SK-N-SH treated with all-trans-retinoic acid at 6 μM for 48 hours (cell line): ENCODE measurements at regions not wholly inside any gene's neighbourhood (a gene's known extent, or its start where the extent isn't known, plus 50 kb on each side); places are given as distances from the start of the nearest gene placed in this dataset.
"Not testable (repeated sequence)": the region's sequence is repeated elsewhere in the genome, so short reads cannot be mapped to it uniquely, and the experiment has no call there.

Source experiments
- ATAC-seq: fragments of 200-7000 bp; cut with Tn5 transposase; 3 replicates; pipeline ENCODE4 v1.9.1; 2020; ENCODE audit warnings: mild to moderate bottlenecking, moderate library complexity
- ARNTL ChIP-seq: fragments of 450-650 bp; formaldehyde crosslinking; IDR thresholded peaks from 2 replicates; pipeline ENCODE4 v1.5.0; 2020; ENCODE audit warnings: low read depth, mild to moderate bottlenecking, moderate library complexity, borderline replicate concordance
- BACH2 ChIP-seq: fragments of 250-450 bp; sonication (Bioruptor Pico); IDR thresholded peaks from 2 replicates; pipeline ENCODE4 v1.9.0; 2021; ENCODE audit warnings: mild to moderate bottlenecking, borderline replicate concordance
- CSDC2 ChIP-seq: fragments of 250-450 bp; sonication (Bioruptor Pico); IDR thresholded peaks from 2 replicates; pipeline ENCODE4 v1.5.0; 2020; ENCODE audit warnings: mild to moderate bottlenecking, moderate library complexity
- ESRRG ChIP-seq: fragments of 250-450 bp; sonication (Bioruptor Pico); IDR thresholded peaks from 2 replicates; pipeline ENCODE4 v1.6.1; 2021; ENCODE audit warnings: mild to moderate bottlenecking
- GLIS3 ChIP-seq: fragments of 250-450 bp; sonication (Bioruptor Pico); IDR thresholded peaks from 2 replicates; pipeline ENCODE4 v1.5.0; 2020; ENCODE audit warnings: mild to moderate bottlenecking, moderate library complexity
- ISL1 ChIP-seq: fragments of 250-450 bp; sonication (Bioruptor Pico); IDR thresholded peaks from 2 replicates; pipeline ENCODE4 v2.1.2; 2022; ENCODE audit warnings: mild to moderate bottlenecking, moderate library complexity
- OSR1 ChIP-seq: fragments of 250-450 bp; sonication (Bioruptor Pico); IDR thresholded peaks from 2 replicates; pipeline ENCODE4 v1.8.0; 2022; ENCODE audit warnings: moderate library complexity, mild to moderate bottlenecking, inconsistent platforms
- PPARA ChIP-seq: fragments of 250-450 bp; sonication (Bioruptor Pico); IDR thresholded peaks from 2 replicates; pipeline ENCODE4 v1.5.0; 2020; ENCODE audit warnings: mild to moderate bottlenecking, borderline replicate concordance
- RARB ChIP-seq: fragments of 250-450 bp; sonication (Bioruptor Pico); IDR thresholded peaks from 2 replicates; pipeline ENCODE4 v1.8.0; 2021; ENCODE audit warnings: mild to moderate bottlenecking, moderate library complexity
- SNAI2 ChIP-seq: fragments of 250-450 bp; sonication (Bioruptor Pico); IDR thresholded peaks from 2 replicates; pipeline ENCODE4 v1.5.0; 2020; ENCODE audit warnings: mild to moderate bottlenecking, moderate library complexity
- TCF4 ChIP-seq: fragments of 250-450 bp; sonication (Bioruptor Pico); IDR thresholded peaks from 2 replicates; pipeline ENCODE4 v1.8.0; 2021; ENCODE audit warnings: mild to moderate bottlenecking, moderate library complexity, borderline replicate concordance
- TOX ChIP-seq: fragments of 250-450 bp; sonication (Bioruptor Pico); IDR thresholded peaks from 2 replicates; pipeline ENCODE4 v1.8.0; 2021; ENCODE audit warnings: mild to moderate bottlenecking, moderate library complexity, borderline replicate concordance
- ZC3H10 ChIP-seq: fragments of 250-450 bp; sonication (Bioruptor Pico); IDR thresholded peaks from 2 replicates; pipeline ENCODE4 v1.5.1; 2021; ENCODE audit warnings: mild to moderate bottlenecking, moderate library complexity
- ZFP3 ChIP-seq: fragments of 250-450 bp; sonication (Bioruptor Pico); IDR thresholded peaks from 2 replicates; pipeline ENCODE4 v1.5.0; 2020; ENCODE audit warnings: mild to moderate bottlenecking, moderate library complexity
- ZFP30 ChIP-seq: fragments of 450-650 bp; formaldehyde crosslinking; IDR thresholded peaks from 2 replicates; pipeline ENCODE4 v1.5.0; 2022; ENCODE audit warnings: mild to moderate bottlenecking, moderate library complexity
- ZNF70 ChIP-seq: fragments of 450-650 bp; formaldehyde crosslinking; IDR thresholded peaks from 2 replicates; pipeline ENCODE4 v1.5.0; 2020; ENCODE audit warnings: mild to moderate bottlenecking, moderate library complexity
- ZNF8 ChIP-seq: fragments of 450-650 bp; formaldehyde crosslinking; IDR thresholded peaks from 2 replicates; pipeline ENCODE4 v1.5.0; 2020; ENCODE audit warnings: mild to moderate bottlenecking, moderate library complexity
- TF ChIP-seq, protein P1 (sequence below): fragments of 250-450 bp; sonication (Bioruptor Pico); IDR thresholded peaks from 2 replicates; pipeline ENCODE4 v1.5.0; 2020; ENCODE audit warnings: mild to moderate bottlenecking, moderate library complexity
- TF ChIP-seq, protein P2 (sequence below): fragments of 250-450 bp; sonication (Bioruptor Pico); IDR thresholded peaks from 2 replicates; pipeline ENCODE4 v1.8.0; 2020; ENCODE audit warnings: mild to moderate bottlenecking, moderate library complexity, borderline replicate concordance
- TF ChIP-seq, protein P3 (sequence below): fragments of 250-450 bp; sonication (Bioruptor Pico); IDR thresholded peaks from 2 replicates; pipeline ENCODE4 v1.5.1; 2020; ENCODE audit warnings: low read depth, mild to moderate bottlenecking, moderate library complexity

DNA sequence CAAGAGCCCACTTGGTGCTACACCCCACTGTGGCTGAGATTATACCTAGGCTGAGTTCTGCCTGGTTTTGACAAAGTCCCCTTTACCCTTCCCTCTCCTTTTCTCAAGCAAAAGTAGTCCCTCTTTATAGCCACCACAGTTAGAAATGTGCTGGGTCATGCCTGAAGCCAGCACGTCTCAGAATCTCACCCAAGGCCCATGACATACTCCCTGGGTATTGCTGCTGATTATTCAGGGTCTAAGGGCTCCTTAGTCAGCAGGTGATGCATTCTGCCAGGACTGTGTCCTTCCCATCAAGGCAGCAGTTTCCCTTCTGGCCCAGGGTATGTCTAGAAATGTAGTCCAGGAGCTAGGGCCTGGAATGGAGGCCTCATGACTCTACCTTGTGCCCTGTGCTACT is 67.3 kb upstream of the COX20 start:
- no peak for ATAC-seq
- no peak for TF ChIP-seq BACH2 (CRISPR knock-in tag)
- TF ChIP-seq ZNF70 (CRISPR knock-in tag): no peak
- TF ChIP-seq, protein P1, sequence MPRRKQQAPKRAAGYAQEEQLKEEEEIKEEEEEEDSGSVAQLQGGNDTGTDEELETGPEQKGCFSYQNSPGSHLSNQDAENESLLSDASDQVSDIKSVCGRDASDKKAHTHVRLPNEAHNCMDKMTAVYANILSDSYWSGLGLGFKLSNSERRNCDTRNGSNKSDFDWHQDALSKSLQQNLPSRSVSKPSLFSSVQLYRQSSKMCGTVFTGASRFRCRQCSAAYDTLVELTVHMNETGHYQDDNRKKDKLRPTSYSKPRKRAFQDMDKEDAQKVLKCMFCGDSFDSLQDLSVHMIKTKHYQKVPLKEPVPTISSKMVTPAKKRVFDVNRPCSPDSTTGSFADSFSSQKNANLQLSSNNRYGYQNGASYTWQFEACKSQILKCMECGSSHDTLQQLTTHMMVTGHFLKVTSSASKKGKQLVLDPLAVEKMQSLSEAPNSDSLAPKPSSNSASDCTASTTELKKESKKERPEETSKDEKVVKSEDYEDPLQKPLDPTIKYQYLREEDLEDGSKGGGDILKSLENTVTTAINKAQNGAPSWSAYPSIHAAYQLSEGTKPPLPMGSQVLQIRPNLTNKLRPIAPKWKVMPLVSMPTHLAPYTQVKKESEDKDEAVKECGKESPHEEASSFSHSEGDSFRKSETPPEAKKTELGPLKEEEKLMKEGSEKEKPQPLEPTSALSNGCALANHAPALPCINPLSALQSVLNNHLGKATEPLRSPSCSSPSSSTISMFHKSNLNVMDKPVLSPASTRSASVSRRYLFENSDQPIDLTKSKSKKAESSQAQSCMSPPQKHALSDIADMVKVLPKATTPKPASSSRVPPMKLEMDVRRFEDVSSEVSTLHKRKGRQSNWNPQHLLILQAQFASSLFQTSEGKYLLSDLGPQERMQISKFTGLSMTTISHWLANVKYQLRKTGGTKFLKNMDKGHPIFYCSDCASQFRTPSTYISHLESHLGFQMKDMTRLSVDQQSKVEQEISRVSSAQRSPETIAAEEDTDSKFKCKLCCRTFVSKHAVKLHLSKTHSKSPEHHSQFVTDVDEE (CRISPR knock-in tag): no peak
- no peak for TF ChIP-seq SNAI2 (CRISPR knock-in tag)
- TF ChIP-seq, protein P2, sequence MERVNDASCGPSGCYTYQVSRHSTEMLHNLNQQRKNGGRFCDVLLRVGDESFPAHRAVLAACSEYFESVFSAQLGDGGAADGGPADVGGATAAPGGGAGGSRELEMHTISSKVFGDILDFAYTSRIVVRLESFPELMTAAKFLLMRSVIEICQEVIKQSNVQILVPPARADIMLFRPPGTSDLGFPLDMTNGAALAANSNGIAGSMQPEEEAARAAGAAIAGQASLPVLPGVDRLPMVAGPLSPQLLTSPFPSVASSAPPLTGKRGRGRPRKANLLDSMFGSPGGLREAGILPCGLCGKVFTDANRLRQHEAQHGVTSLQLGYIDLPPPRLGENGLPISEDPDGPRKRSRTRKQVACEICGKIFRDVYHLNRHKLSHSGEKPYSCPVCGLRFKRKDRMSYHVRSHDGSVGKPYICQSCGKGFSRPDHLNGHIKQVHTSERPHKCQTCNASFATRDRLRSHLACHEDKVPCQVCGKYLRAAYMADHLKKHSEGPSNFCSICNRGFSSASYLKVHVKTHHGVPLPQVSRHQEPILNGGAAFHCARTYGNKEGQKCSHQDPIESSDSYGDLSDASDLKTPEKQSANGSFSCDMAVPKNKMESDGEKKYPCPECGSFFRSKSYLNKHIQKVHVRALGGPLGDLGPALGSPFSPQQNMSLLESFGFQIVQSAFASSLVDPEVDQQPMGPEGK (CRISPR knock-in tag): no peak
- no peak for TF ChIP-seq CSDC2 (CRISPR knock-in tag)
- TF ChIP-seq ZFP30: no peak
- TF ChIP-seq, protein P3, sequence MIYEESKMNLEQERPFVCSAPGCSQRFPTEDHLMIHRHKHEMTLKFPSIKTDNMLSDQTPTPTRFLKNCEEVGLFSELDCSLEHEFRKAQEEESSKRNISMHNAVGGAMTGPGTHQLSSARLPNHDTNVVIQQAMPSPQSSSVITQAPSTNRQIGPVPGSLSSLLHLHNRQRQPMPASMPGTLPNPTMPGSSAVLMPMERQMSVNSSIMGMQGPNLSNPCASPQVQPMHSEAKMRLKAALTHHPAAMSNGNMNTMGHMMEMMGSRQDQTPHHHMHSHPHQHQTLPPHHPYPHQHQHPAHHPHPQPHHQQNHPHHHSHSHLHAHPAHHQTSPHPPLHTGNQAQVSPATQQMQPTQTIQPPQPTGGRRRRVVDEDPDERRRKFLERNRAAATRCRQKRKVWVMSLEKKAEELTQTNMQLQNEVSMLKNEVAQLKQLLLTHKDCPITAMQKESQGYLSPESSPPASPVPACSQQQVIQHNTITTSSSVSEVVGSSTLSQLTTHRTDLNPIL (CRISPR knock-in tag): no peak
- no peak for TF ChIP-seq ISL1 (CRISPR knock-in tag)
- no peak for TF ChIP-seq OSR1 (CRISPR knock-in tag)
- TF ChIP-seq TCF4 (CRISPR knock-in tag): no peak
- no peak for TF ChIP-seq ZNF8
- no peak for TF ChIP-seq ZC3H10 (CRISPR knock-in tag)
- TF ChIP-seq RARB (CRISPR knock-in tag): no peak
- TF ChIP-seq ZFP3: no peak
- TF ChIP-seq ESRRG: no peak
- TF ChIP-seq PPARA: no peak

DNA sequence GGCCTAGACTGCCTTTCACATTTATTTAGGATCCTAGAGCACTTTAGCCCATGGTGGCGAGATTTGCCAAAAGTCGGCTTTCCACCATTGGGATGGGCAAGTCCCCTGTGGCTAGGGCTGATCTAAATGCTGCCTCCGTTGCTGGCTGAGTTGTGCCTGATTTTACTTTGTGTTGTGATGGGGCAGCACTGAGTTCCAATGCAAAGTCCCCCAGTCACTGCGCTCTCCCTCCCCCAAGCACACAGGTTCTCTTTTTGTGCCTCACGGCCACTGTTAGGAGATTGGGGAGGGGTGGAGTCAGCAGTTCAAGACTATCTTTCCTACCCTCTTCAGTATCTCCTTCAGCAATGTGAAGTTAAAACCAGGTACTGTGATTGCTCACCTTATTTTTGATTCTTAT is 66.7 kb upstream of the COX20 start:
- ATAC-seq: no peak
- TF ChIP-seq ESRRG: no peak
- no peak for TF ChIP-seq OSR1 (CRISPR knock-in tag)
- TF ChIP-seq ZNF70 (CRISPR knock-in tag): no peak
- TF ChIP-seq TCF4 (CRISPR knock-in tag): no peak
- TF ChIP-seq, protein P2 (CRISPR knock-in tag): no peak
- TF ChIP-seq ISL1 (CRISPR knock-in tag): no peak
- no peak for TF ChIP-seq GLIS3 (CRISPR knock-in tag)
- no peak for TF ChIP-seq ZC3H10 (CRISPR knock-in tag)
- TF ChIP-seq TOX (CRISPR knock-in tag): no peak
- TF ChIP-seq ARNTL (CRISPR knock-in tag): no peak
- no peak for TF ChIP-seq ZNF8
- no peak for TF ChIP-seq CSDC2 (CRISPR knock-in tag)

DNA sequence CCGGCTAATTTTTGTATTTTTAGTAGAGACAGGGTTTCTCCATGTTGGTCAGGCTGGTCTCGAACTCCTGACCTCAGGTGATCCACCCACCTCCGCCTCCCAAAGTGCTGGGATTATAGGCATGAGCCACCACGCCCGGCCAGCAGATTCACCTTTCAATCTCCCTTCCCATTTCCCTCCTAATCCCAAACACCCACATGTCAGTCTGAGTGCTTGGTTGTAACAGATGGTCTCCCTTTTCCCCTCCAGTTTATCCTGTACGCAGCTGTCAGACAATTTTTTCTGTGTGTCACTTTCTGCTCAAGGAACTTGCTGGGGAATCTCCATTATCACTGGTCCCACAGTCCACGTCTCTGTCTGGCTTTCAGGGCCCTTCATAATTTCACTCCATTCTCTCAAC is 64.9 kb upstream of the COX20 start:
- not testable (repeated sequence) for ATAC-seq

DNA sequence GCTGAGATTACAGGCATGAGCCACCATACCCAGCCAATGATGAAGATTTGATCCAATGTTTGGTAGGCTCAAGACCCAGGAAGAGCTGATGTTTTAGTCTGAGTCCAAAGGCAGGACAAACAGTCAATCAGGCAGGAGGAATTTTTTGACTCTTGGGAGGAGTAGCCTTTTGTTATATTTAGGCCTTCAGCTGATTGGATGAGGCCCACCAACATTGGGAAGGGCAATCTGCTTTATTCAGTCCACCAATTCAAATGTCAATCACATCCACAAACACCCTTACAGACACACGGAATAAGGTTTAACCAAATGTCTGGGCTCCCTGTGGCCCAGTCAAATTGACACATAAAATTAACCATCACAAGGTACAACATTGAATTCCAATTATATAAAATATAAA is 61.9 kb upstream of the COX20 start:
- TF ChIP-seq GLIS3 (CRISPR knock-in tag): no peak
- no peak for TF ChIP-seq ESRRG
- ATAC-seq: no peak

DNA sequence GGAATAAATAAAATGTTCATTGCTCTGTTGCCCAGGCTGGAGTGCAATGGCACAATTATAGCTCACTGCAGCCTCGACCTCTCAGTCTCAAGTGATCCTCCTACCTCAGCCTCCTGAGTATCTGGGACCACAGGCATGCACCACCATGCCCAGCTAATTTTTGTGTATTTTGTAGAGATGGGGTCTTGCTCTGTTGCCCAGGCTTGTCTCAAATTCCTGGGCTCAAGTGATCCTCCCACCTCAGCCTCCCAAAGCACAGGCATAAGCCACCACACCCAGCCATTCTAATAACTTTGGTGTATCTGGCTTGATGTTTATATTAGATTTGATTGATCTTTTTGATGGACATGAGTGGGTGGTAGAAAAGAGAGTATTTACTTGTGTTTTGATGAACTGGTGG is 58.7 kb upstream of the COX20 start:
- not testable (repeated sequence) for ATAC-seq
